ENCODE measurements at regions not wholly inside any gene's neighbourhood (a gene's known extent, or its start where the extent isn't known, plus 50 kb on each side); places are given as distances from the start of the nearest gene placed in this dataset.

GRCh38 chr2:35784777-35785176 is 570.8 kb upstream of the CRIM1 start:
- Mint-ChIP-seq H3K27ac (no peak overlapping the region), H3K4me3 (no peak overlapping the region), H3K27me3 (ENCODE audit: low read depth, poor library complexity) (peaks cover 3% of the 10 kb centered on the region), H3K36me3 (ENCODE audit: low read depth) (no peaks in the 10 kb centered on the region), H3K4me1 (no peaks in the 10 kb centered on the region), H3K9me3 (peaks cover 34% of the 10 kb centered on the region)
- no peak for DNase-seq
- TF ChIP-seq, protein P1, sequence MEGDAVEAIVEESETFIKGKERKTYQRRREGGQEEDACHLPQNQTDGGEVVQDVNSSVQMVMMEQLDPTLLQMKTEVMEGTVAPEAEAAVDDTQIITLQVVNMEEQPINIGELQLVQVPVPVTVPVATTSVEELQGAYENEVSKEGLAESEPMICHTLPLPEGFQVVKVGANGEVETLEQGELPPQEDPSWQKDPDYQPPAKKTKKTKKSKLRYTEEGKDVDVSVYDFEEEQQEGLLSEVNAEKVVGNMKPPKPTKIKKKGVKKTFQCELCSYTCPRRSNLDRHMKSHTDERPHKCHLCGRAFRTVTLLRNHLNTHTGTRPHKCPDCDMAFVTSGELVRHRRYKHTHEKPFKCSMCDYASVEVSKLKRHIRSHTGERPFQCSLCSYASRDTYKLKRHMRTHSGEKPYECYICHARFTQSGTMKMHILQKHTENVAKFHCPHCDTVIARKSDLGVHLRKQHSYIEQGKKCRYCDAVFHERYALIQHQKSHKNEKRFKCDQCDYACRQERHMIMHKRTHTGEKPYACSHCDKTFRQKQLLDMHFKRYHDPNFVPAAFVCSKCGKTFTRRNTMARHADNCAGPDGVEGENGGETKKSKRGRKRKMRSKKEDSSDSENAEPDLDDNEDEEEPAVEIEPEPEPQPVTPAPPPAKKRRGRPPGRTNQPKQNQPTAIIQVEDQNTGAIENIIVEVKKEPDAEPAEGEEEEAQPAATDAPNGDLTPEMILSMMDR (IDR thresholded peaks at IDR 0.05): no peak

DNA sequence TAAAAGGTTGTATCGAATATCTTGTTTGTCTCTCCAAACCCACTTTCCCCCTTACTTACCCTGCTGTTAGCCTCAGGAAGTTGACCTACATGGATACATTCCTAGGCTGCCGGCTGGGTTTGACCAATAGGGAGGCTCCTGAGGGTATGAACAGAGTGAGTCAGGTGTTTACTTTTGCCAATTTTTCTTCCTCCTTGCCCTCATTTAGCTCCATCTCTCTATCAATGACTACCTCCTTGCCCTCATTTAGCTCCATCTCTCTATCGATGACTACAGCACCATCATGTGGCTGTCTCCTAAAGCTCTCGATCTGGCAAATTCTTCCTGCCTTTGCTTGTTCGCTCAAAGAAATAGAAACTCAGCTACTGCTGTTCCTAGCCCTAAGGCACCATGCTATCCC is 571.9 kb upstream of the CRIM1 start:
- TF ChIP-seq, protein P1 (IDR thresholded peaks at IDR 0.05): no peak
- Mint-ChIP-seq H3K27me3 (ENCODE audit: low read depth, poor library complexity) (peaks cover 6% of the 10 kb centered on the region), H3K4me3 (no peak overlapping the region), H3K4me1 (no peaks in the 10 kb centered on the region), H3K9me3 (peaks cover 32% of the 10 kb centered on the region), H3K27ac (no peak overlapping the region), H3K36me3 (ENCODE audit: low read depth) (no peaks in the 10 kb centered on the region)
- DNase-seq: no peak

GRCh38 chr2:35741556-35741955 is 614.0 kb upstream of the CRIM1 start:
- H3K4me3 Mint-ChIP-seq: no peak overlapping the region
- no peak overlapping the region for H3K27ac Mint-ChIP-seq
- H3K4me1 Mint-ChIP-seq: peaks cover 6% of the 10 kb centered on the region
- no peaks in the 10 kb centered on the region for H3K9me3 Mint-ChIP-seq
- no peak for DNase-seq
- H3K27me3 Mint-ChIP-seq (ENCODE audit: low read depth, poor library complexity): no peaks in the 10 kb centered on the region
- H3K36me3 Mint-ChIP-seq (ENCODE audit: low read depth): no peaks in the 10 kb centered on the region
- TF ChIP-seq, protein P1 (IDR thresholded peaks at IDR 0.05): no peak

DNA sequence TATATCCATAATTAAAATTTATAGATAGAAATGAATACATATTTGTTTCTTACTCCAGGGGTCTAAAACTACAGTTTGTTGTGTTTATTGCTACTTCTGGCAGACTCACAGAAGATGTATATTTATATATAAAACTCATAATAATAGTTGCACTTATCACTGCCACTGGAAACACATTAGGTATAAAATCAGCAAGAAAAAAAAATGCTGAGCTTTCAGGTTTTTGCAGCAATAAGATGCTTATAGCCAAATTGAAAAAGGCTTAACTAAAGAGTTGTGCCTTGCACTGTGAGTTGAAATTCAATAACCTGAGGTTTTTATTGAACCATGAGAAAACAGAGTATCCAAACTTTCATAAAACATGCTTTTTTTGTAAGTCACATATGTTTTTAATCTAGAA is 623.9 kb upstream of the CRIM1 start:
- Mint-ChIP-seq H3K9me3 (peaks cover 5% of the 10 kb centered on the region), H3K36me3 (ENCODE audit: low read depth) (no peaks in the 10 kb centered on the region), H3K4me1 (no peaks in the 10 kb centered on the region), H3K27ac (no peak overlapping the region), H3K27me3 (ENCODE audit: low read depth, poor library complexity) (no peaks in the 10 kb centered on the region), H3K4me3 (no peak overlapping the region)
- TF ChIP-seq, protein P1 (IDR thresholded peaks at IDR 0.05): no peak
- DNase-seq: no peak

- Mint-ChIP-seq H3K9me3 (no peaks in the 10 kb centered on the region), H3K4me1 (no peaks in the 10 kb centered on the region), H3K36me3 (ENCODE audit: low read depth) (no peaks in the 10 kb centered on the region), H3K27ac (no peak overlapping the region), H3K27me3 (ENCODE audit: low read depth, poor library complexity) (no peaks in the 10 kb centered on the region), H3K4me3 (no peak overlapping the region)
- TF ChIP-seq, protein P1 (IDR thresholded peaks at IDR 0.05): no peak
- DNase-seq: no peak
These were observed 640.7 kb upstream of the CRIM1 start for GRCh38 chr2:35714883-35715282.

GRCh38 chr2:35708411-35708923 is 647.1 kb upstream of the CRIM1 start:
- Mint-ChIP-seq H3K36me3 (ENCODE audit: low read depth) (no peaks in the 10 kb centered on the region), H3K4me1 (peaks cover 5% of the 10 kb centered on the region), H3K4me3 (no peak overlapping the region), H3K27me3 (ENCODE audit: low read depth, poor library complexity) (no peaks in the 10 kb centered on the region), H3K27ac (no peak overlapping the region), H3K9me3 (no peaks in the 10 kb centered on the region)
- no peak for DNase-seq
- TF ChIP-seq, protein P1 (IDR thresholded peaks at IDR 0.05): no peak

All from nephron progenitor cell (in vitro differentiated cells).